ENCODE measurements at regions not wholly inside any gene's neighbourhood (a gene's known extent, or its start where the extent isn't known, plus 50 kb on each side); places are given as distances from the start of the nearest gene placed in this dataset.
A peak's percentile ranks its signal among the peaks of the same experiment; 100 is the strongest.
"Not testable (repeated sequence)": the region's sequence is repeated elsewhere in the genome, so short reads cannot be mapped to it uniquely, and the experiment has no call there.

GRCh38 chr11:29645373-29645772, 371.5 kb downstream of the KCNA4 start:
- ATAC-seq (no peak), DNase-seq (no peak)
- intact Hi-C loops (cut with DNase I) = no loop called here

- DNase-seq (no peak), ATAC-seq (peak in 1 of 2 donors; percentile 93)
- intact Hi-C loops (cut with DNase I) = no loop called here
Measured at GRCh38 chr11:29641201-29641600, 375.6 kb downstream of the KCNA4 start.

- DNase-seq = no peak
- no peak for ATAC-seq
- intact Hi-C loops (cut with DNase I) = loop anchor here (5.0 to 10.0 kb wide), 2 partner anchors 187 to 190 kb away; no protein-coding TSS in a partner anchor
Measured at GRCh38 chr11:29634744-29635143, 382.1 kb downstream of the KCNA4 start.

GRCh38 chr11:29634244-29634643, 382.6 kb downstream of the KCNA4 start:
- no peak for DNase-seq
- intact Hi-C loops (cut with DNase I) = loop anchor here (5.0 to 10.0 kb wide), 2 partner anchors 187 to 189 kb away; no protein-coding TSS in a partner anchor
- no peak for ATAC-seq

- DNase-seq (no peak), ATAC-seq (no peak)
- intact Hi-C loops (cut with DNase I) = no loop called here
Measured at GRCh38 chr11:29629286-29629685, 387.5 kb downstream of the KCNA4 start.

- DNase-seq = no peak
- ATAC-seq = no peak
- intact Hi-C loops (cut with DNase I) = no loop called here
Measured at GRCh38 chr11:29628609-29629008, 388.2 kb downstream of the KCNA4 start.

GRCh38 chr11:29627541-29627940, 389.3 kb downstream of the KCNA4 start:
- ATAC-seq (no peak), DNase-seq (no peak)
- intact Hi-C loops (cut with DNase I) = no loop called here

- DNase-seq (no peak), ATAC-seq (no peak)
- intact Hi-C loops (cut with DNase I) = no loop called here
Measured at GRCh38 chr11:29623144-29623722, 393.6 kb downstream of the KCNA4 start.

GRCh38 chr11:29616611-29617010, 400.2 kb downstream of the KCNA4 start:
- DNase-seq (no peak), ATAC-seq (no peak)
- intact Hi-C loops (cut with DNase I) = no loop called here

- ATAC-seq = no peak
- DNase-seq = no peak
- intact Hi-C loops (cut with DNase I) = no loop called here
Measured at GRCh38 chr11:29612423-29612822, 404.4 kb downstream of the KCNA4 start.

- ATAC-seq = no peak
- intact Hi-C loops (cut with DNase I) = no loop called here
- no peak for DNase-seq
Measured at GRCh38 chr11:29606330-29607031, 410.3 kb downstream of the KCNA4 start.

GRCh38 chr11:29600151-29600575, 416.7 kb downstream of the KCNA4 start:
- ATAC-seq; DNase-seq; intact Hi-C loops (cut with DNase I): not testable (repeated sequence)

- intact Hi-C loops (cut with DNase I) = no loop called here
- DNase-seq (no peak), ATAC-seq (no peak)
Measured at GRCh38 chr11:29584342-29584741, 432.5 kb downstream of the KCNA4 start.

- DNase-seq (no peak), ATAC-seq (no peak)
- intact Hi-C loops (cut with DNase I) = no loop called here
Measured at GRCh38 chr11:29578806-29579205, 438.0 kb downstream of the KCNA4 start.

GRCh38 chr11:29564486-29564885, 452.3 kb downstream of the KCNA4 start:
- DNase-seq (no peak), ATAC-seq (no peak)
- intact Hi-C loops (cut with DNase I) = no loop called here

GRCh38 chr11:29562183-29562582, 454.6 kb downstream of the KCNA4 start:
- ATAC-seq = no peak
- intact Hi-C loops (cut with DNase I) = no loop called here
- no peak for DNase-seq

- ATAC-seq (no peak), DNase-seq (no peak)
- intact Hi-C loops (cut with DNase I) = no loop called here
Measured at GRCh38 chr11:29553990-29554389, 462.8 kb downstream of the KCNA4 start.

- ATAC-seq (peak; percentile 82 to 89), DNase-seq (no peak)
- intact Hi-C loops (cut with DNase I) = no loop called here
Measured at GRCh38 chr11:29538339-29539036, 478.3 kb downstream of the KCNA4 start.

- ATAC-seq (peak in 1 of 2 donors; percentile 41), DNase-seq (no peak)
- intact Hi-C loops (cut with DNase I) = no loop called here
Measured at GRCh38 chr11:29534836-29535235, 482.0 kb downstream of the KCNA4 start.

- ATAC-seq (no peak), DNase-seq (no peak)
- intact Hi-C loops (cut with DNase I) = no loop called here
Measured at GRCh38 chr11:29530961-29531360, 485.9 kb downstream of the KCNA4 start.
